ENCODE measurements at regions not wholly inside any gene's neighbourhood (a gene's known extent, or its start where the extent isn't known, plus 50 kb on each side); places are given as distances from the start of the nearest gene placed in this dataset.

DNA sequence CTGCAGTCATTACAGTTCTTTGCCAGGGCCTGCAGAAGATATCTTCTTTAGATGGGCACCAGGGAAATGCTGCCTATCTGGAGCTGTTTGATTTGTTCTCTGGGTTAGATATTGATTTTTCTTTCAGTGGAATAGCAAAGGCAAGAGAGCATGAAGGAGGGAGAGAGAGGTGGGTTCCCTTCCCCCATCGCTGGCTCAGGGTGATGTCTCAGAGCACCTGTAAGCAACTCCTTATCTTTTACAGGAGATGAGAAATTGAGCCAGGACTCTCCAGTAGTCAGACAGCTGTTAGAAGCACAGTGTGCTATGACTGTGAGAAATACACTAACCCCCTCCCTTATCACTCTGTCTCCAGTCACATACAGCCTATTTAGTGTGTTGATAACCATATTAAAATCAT lies 89.3 kb upstream of the SLC24A5 start:
- Histone ChIP-seq H3K18ac (ENCODE audit: extremely low read depth, low read length) (no peak overlapping the region), H3K14ac (ENCODE audit: insufficient read length) (no peak overlapping the region), H3K79me1 (ENCODE audit: low read depth, low read length) (no peaks in the 10 kb centered on the region), H3K9me3 (ENCODE audit: insufficient read depth in 2 of 2, low read depth in 1 of 2, low read length in 1 of 2) (no peaks in the 10 kb centered on the region), H4K20me1 (replicated peaks in 1 of 2; ENCODE audit: control insufficient read depth in 1 of 2, insufficient read depth in 2 of 2, low read length in 2 of 2) (no peaks in the 10 kb centered on the region), H2BK120ac (replicated peaks; ENCODE audit: low read depth, low read length) (no peak overlapping the region), H3K27me3 (replicated peaks in 1 of 4; ENCODE audit: control insufficient read depth in 3 of 4, extremely low read depth in 1 of 4, insufficient read depth in 3 of 4, low read length in 3 of 4) (no peaks in the 10 kb centered on the region; a peak in 1 of 7 replicates), H4K5ac (ENCODE audit: insufficient read length, low read depth, low read length) (no peak overlapping the region), H2BK5ac (ENCODE audit: low read depth, low read length) (no peak overlapping the region), H3K4me2 (ENCODE audit: insufficient read depth in 1 of 2, low read depth in 2 of 2, low read length in 2 of 2) (no peak overlapping the region), H3K56ac (replicated peaks; ENCODE audit: insufficient read length, low read depth, low read length) (no peak overlapping the region), H2BK15ac (ENCODE audit: low read length) (no peak overlapping the region), H2AFZ (ENCODE audit: low read length) (no peak overlapping the region), H3K4me1 (replicated peaks in 1 of 4; ENCODE audit: control insufficient read depth in 3 of 4, insufficient read depth in 4 of 4, low read length in 3 of 4) (no peaks in the 10 kb centered on the region; a peak in 1 of 7 replicates), H4K8ac (ENCODE audit: extremely low read depth, insufficient read depth, low read length) (no peak overlapping the region), H3K36me3 (ENCODE audit: control insufficient read depth in 2 of 4, insufficient read depth in 4 of 4, low read length in 3 of 4) (no peaks in the 10 kb centered on the region), H3K23me2 (ENCODE audit: low read depth, low read length) (no peaks in the 10 kb centered on the region), H3K4ac (replicated peaks; ENCODE audit: insufficient read length, low read depth, low read length) (no peak overlapping the region), H4K91ac (replicated peaks; ENCODE audit: insufficient read length, low read length) (no peak overlapping the region), H3K9ac (replicated peaks in 1 of 4; ENCODE audit: extremely low read depth in 1 of 4, low read depth in 3 of 4, low read length in 3 of 4) (no peak overlapping the region), H3K23ac (ENCODE audit: insufficient read length) (no peak overlapping the region), H3K27ac (ENCODE audit: low read depth, low read length) (no peak overlapping the region), H2BK20ac (ENCODE audit: low read length) (no peak overlapping the region), H3K79me2 (ENCODE audit: control insufficient read depth in 1 of 2, insufficient read depth in 2 of 2, low read length in 2 of 2) (no peaks in the 10 kb centered on the region), H3K4me3 (ENCODE audit: extremely low read depth in 1 of 4, insufficient read depth in 2 of 4, low read depth in 3 of 4, low read length in 4 of 4) (no peak overlapping the region), H2AK5ac (ENCODE audit: low read depth, low read length) (no peak overlapping the region), H2BK12ac (ENCODE audit: low read depth, low read length) (no peak overlapping the region)
- POLR2A ChIA-PET (ENCODE audit: partially characterized antibody) = no interaction called here
- CTCF ChIA-PET (ENCODE audit: partially characterized antibody) = no interaction called here
- TF ChIP-seq RFX5 (IDR thresholded peaks at IDR 0.05; ENCODE audit: borderline replicate concordance, low read depth, low read length) (no peak), TCF12 (IDR thresholded peaks at IDR 0.05; ENCODE audit: low read depth, low read length) (no peak), RXRA (IDR thresholded peaks at IDR 0.05; ENCODE audit: insufficient read depth, low read depth, low read length) (no peak), POU5F1 (IDR thresholded peaks at IDR 0.05; ENCODE audit: low read depth, low read length) (no peak), NANOG (IDR thresholded peaks at IDR 0.05; ENCODE audit: insufficient read depth, low read depth, low read length, poor library complexity, severe bottlenecking) (no peak), SIRT6 (IDR thresholded peaks at IDR 0.05; ENCODE audit: low read length) (no peak), ZNF274 (IDR thresholded peaks at IDR 0.05; ENCODE audit: borderline replicate concordance, extremely low read depth, low read length) (no peak), SUZ12 (IDR thresholded peaks at IDR 0.05; ENCODE audit: low read length) (no peak), NRF1 (IDR thresholded peaks at IDR 0.05; ENCODE audit: low read depth, low read length) (no peak)
- WGBS, 2 experiments (ENCODE audit: extremely low coverage in 1 of 2, insufficient coverage in 1 of 2, insufficient read length in 1 of 2, insufficient replicate concordance in 2 of 2, low coverage in 1 of 2, low lambda C conversion rate in 2 of 2, missing lambda C conversion rate in 1 of 2) = 88% methylated on average over 1 of the region's 1 CpG; no CpG with 5 or more reads in 1 of the 2 experiments
- DNase-seq (ENCODE audit: low read depth in 1 of 2, low spot score in 2 of 2) = no peak
- FAIRE-seq = no peak
